Renal cortical epithelial cell (primary cell): ENCODE measurements at regions not wholly inside any gene's neighbourhood (a gene's known extent, or its start where the extent isn't known, plus 50 kb on each side); places are given as distances from the start of the nearest gene placed in this dataset.
A peak's percentile ranks its signal among the peaks of the same experiment; 100 is the strongest.

Source experiments
- DNase-seq: peaks from one replicate; pipeline ENCODE4 v3.0.0-alpha.2; 2011; ENCODE audit warnings: low read depth

DNA sequence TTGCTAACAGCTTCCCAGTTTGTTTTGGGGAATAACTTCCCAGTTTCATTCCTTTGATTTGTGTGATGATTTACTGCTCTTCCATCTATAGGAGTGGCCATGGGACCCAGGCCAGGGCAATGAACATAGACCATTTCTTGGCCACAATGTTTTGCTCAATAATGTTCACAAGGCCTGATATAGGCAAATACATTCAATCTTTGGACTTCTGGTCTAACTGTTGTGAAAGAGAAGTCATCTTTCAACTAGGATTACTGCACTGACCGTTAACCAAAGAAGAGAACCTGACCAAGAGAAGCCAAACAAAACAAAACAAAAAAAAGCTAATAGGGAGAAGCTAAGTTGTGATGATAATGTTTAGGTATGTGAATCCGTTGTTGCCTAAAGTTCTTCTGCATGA is 221.8 kb upstream of the SUCLG2 start:
- DNase-seq: no peak

DNA sequence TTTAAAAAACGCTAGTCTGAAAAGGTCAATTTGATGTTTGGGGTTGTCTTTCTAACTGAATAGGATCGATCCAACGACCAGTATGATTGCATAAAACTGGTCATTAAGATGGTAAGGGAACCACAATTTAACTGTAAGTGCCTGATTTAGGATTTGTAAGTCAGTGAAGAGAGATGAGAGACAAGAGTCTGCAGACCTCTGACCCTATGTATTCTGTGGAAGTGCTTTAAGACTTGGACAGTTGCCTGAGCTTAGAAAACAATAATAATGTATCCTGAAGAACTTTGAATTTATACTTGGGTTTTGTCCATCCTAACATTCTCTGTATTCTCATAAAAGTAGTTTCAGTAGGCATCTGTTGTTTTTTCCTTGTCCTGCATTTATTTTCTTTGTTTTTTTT is 221.4 kb upstream of the SUCLG2 start:
- no peak for DNase-seq

DNA sequence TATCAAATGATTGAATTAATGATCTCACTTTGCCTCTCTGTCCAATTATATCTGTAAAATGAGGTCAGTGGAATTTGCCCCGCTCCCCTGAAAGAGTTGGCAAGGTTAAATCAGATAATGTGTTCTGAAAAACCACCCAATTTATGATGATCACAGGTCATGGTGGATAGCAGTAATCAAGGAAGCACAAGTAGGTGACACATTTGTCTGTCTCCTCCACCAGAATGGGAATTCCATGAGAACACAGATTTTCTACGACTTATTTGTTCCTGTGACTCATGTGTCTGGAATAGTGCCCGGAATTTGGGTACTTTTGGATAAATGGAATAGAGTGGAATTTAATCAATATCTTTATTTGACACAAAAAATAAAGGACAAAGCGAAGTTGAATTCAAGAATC is 220.9 kb upstream of the SUCLG2 start:
- DNase-seq: peak; percentile 8

DNA sequence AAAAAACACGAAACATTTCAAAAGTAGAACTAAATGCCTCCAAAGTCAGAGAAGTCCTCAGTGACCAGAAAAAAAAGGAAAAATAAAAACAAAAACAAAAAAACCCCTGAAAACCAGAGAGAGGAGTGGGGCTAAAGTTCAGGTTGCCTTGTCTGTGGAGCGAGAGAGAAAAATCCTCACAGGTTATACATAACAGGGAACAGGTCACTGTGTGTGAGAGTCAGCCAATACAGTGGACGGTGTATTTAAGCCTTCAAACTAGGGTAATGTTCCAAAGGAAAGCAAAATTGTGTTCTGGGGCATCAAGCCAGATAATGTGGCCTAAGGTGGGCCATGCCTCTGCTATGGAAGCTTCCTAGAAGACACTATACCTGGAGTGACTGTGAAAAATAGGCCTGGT is 216.1 kb upstream of the SUCLG2 start:
- DNase-seq: no peak

DNA sequence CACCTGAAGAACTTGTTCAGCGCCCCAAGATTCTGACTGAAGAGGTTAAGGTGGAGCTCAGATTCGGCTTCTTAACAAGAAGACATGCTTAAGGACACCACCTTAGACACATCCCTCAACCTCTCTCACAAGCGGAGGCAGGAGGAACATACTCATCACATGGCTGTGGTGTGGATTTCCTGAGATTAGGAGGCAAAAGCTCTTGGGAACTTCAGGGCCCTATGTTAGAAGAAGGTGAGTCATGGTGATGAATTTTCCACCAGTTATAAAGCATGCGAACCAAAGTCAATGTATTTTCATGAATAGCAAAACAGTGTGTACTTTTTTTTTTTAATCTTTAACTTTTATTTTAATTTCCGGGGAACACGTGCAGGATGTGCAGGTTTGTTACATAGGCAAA is 212.2 kb upstream of the SUCLG2 start:
- DNase-seq: no peak

DNA sequence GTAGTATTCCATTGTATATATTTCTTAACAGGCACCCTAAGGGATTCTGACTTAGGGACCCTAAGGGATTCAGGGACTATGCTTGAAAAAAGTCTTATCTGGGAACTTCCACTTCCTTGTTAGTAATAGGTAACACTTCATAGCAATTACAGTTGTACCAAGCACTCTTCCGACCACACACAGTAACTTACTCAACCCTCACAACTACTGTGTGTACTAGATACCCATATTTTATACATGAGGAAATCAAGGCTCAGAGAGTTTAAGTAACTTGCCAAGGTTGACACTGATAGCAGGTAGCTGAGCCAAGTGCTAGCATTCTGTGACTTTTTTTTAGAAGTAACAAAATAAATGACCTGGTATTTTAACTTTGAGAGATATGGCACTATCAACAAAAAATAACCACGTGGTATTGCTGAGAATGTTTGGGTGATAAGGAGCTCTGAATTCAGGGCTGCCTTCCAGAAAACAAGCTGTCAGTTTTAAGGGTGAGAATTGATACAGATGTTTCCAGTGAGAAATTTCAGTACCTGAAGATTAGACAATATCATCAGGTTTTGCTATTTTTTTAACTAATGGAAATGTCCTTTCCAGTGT is 210.3 kb upstream of the SUCLG2 start:
- DNase-seq: no peak

DNA sequence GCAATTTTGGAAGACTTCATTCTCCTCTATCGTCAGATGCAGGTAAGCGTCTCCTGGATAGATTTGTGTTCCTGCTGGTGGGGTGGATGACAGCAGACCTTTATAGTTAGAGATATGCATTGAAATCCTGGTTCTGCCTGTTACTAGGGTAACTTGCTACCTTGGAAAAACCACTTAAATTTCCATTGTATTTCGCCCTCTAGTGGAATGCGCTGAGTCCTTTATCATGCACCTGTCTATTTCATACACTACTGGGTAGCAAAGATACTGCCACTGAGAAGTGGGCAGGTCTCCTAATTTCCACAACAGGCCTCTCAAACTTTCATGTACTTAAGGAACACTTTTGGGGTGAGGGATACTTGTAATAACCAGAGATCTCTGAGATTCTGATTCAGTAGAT is 209.5 kb upstream of the SUCLG2 start:
- DNase-seq: peak; percentile 13

DNA sequence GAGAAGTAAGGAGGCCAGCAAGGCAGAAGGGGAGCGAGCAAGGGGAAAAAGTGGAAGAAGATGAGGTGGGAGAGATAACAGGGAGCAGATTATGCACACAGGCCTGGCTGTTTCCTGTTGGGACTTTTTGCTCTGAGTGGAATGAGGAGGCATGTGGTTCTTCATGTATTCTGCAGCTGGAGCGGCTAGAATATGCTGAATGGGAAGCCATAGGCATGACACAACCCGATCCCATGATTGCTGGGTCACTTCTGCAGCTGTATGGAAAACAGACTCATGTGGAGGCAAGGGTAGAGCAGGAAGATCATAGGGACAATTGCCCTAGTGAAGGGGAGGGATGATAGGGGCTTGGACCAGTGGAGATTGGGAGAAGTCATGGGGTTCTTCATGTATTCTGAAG is 206.0 kb upstream of the SUCLG2 start:
- no peak for DNase-seq

DNA sequence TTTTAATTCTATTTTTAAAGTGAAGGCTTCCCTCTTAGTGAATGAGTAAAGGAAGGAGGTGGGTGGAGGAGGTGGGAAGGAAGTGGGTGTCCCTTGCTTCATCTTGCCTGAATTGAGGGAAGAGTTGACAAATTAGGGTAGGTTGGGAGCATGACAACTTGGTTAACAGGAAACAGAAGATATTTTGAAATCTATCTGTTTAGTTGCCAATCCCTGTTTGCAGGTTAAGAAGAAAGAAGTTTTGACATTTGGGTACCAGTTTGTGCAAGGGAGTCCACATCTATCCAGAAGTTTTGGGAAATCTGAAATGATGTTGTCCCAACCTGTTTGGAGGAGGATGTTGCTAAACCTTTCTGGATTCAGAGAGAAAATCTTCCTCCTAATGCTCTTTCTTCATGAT is 204.1 kb upstream of the SUCLG2 start:
- DNase-seq: no peak

DNA sequence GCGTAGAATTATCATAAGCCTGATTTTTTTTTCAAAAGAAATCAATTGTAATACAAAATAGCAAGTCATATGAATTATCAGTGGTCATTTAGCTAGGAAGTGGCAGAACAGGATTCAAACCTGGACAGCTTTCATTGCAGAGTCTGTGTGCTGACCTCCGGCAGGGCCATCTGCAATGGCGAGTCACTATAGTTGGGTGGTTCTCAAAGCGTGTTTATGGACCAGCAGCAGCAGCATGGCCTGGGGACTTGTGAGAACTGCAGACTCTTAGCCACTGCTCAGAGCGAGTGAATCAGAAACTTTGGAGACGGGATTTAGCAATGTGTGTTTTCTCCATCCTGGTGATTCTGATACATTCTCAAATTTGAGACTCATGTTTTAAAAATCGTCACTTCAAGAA is 202.3 kb upstream of the SUCLG2 start:
- no peak for DNase-seq

DNA sequence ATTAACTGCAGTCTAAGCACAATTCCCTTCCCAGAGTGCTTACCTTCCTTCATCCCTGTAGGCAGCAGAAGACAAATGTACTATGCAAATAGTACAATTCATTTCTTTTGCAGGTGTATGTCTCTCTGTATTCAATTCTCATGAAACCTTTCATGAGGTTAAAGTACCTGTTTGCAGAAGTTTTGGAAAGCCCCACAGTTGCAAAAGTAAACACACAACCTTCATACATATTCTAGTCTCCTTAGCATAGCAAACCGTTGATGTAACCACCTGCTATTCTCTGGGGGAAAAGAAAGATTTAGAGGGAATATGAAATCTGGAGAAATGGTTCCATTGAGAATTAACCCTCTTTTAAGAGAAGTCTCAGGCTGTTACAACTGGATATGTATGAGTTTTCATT is 200.3 kb upstream of the SUCLG2 start:
- no peak for DNase-seq

DNA sequence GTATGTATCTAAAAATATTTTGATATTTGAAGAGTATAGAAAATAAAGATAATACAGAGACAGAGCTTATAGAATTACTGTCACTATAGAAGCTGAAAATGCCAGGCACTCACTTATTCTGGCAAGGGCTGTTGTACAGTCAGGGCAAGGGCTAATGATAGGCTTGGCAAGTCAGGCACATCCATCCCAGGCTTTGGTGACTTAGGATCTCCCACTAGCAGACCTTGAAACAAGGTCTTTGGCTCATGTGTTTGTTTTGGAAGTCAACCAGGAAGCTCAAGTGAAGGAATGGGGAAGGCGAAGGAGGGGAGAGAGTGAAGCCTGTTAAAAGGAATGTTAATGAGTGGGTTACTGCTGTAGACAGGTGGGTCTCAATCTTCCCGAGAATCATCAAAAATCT is 199.1 kb upstream of the SUCLG2 start:
- DNase-seq: peak; percentile 2

DNA sequence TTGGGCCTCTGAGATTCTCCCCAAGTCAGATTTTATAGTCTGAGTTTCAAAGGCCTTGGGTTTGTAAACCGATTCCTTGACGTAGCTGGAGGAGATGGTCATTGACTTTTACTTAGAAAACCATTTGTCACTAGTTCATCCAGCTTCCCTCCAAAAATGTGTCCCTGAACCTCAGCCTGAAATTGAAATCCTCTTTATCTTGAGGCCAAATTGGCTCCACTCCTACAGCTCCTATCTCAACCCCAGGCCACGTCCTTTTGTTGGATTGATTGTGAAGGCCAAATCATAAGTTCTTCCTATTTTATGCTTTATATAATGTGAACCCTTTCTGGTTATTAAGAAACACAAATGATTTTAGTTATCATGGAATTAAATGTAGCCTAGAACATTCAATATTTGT is 193.9 kb upstream of the SUCLG2 start:
- no peak for DNase-seq

DNA sequence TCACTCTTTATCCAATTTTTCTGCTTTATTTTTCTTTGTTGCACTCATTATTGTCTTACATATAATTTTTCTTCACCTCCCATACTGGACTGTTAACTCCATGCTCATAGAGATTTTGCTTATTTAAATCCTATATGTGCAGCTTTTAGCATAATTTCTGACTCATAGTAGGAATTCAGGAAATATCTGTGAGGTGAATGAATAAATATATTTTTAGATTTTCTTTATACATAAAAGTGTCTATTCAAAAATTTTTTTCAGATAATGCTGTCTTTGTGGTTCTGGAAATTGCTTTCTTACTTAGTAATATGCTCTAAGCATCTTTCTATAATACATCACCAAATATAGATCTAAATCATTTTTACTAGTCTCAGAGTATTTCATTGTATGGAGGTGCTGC is 191.8 kb upstream of the SUCLG2 start:
- no peak for DNase-seq

DNA sequence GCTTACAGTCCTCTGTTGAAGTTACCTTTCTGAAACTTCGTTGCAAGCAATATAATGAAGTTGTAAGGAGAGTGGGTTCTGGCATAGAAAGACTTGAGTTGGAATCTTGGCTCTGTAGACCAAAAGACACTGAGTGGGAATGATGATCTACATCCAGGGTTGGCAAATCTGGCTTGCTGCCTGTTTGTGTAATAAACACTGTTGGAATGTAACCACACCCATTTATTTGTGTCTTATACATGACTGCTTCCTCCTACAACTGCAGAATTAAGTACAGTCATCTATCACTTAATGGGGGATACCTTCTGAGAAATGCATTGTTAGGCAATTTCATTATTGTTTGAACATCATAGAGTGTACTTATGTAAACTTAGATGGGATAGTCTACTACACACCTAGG is 178.4 kb upstream of the SUCLG2 start:
- DNase-seq: no peak

DNA sequence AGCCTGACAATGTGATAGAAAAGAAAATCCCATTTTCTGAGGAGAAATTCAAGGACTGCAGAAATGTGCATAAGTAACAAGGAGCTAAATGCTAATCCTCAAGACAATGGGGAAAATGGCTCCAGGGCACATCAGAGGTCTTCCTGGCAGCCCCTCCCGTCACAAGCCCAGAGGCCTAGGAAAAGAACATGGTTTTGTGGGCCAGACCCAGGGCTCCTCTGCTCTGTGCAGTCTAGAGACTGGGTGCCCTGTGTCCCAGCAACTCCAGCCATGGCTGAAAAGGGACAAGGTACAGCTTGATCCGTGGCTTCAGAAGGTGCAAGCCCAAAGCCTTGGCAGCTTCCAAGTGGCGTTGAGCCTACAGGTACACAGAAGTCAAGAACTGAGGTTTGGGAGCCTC is 176.8 kb upstream of the SUCLG2 start:
- no peak for DNase-seq

DNA sequence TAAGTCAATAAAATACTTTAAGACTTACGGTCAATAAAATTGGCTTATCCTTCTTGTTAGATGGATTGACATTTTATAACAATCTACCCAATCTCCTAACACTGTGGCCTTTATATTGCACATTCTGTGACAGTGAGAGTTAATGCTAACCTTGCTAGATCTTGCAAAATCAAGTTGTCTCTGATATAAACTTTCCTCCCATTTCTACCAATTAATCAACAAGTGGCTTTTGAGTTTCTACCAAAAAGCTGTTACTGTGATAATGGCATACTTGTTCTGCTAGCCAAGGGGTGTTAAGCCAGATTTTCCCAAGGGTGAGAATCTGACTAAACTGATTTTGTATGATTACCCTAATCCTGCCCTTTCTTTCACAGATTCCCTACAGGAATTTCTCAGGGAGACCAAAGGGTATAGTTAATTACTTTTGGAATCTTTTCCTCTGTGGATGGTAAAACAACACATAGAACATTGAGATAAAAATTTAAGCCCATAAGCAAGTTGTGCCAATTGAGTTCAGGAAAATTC is 174.1 kb upstream of the SUCLG2 start:
- no peak for DNase-seq

DNA sequence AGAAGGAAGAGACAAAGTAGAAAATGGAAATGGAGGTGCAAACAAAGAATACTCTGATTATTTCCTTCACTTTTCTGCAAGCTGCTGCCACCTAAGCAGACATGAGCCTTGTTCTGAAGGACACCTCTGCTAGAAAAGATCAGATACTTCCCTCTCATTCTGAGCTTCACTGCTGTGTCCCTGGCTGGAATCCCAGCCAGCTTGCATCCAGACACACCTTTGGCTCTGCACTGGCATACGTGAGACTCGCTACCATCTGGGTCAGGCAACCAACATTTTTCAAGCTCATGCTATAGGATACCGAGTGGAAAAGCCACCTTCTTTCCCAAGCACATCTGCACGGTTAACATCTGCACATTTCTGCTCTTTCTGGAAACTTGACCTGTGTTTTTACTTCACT is 166.7 kb upstream of the SUCLG2 start:
- no peak for DNase-seq

DNA sequence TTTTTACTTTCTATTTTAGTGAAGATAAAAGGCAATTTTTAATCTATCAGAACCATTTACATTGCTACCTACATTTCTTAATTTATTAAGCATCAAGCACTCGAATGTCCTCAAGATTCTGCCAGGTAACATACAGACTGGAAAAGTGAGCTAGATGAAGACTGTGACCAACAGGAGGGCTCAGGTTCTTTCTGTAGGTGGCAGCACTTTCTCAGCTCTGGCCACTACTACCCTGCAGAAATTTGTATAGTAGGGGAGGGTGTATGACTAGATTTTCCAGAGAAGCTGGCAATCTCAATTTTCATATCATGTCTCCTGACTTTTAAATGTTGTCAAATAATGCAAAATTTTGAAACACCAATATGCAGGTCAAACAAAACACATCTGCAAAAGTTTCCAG is 165.0 kb upstream of the SUCLG2 start:
- DNase-seq: peak; percentile 7

DNA sequence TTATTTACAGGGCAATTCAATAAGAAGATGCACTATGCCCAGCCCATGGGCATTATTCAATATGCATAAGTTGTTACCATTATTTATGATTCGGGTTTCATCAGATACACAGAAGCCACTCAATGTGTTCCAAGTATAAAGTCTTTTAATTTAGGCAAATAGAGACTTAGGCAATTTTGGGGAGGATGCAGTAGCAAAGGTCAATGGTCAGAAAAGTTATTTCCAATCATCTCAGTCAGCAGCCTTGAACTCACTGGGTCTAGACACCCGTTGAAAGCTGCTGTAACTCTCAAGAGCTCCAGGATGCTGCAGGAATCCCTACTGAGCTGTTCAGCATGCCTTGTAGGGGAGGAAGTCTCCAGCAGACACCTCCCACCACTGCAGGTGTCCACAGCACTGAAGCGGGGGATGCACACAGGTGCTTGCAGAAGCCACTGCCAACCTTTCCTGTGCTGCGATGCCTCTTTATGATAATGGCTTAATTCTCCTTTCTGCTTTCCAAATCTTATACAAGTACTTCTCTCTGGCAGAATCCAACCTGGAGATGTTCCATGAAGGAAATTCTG is 155.0 kb upstream of the SUCLG2 start:
- DNase-seq: no peak

DNA sequence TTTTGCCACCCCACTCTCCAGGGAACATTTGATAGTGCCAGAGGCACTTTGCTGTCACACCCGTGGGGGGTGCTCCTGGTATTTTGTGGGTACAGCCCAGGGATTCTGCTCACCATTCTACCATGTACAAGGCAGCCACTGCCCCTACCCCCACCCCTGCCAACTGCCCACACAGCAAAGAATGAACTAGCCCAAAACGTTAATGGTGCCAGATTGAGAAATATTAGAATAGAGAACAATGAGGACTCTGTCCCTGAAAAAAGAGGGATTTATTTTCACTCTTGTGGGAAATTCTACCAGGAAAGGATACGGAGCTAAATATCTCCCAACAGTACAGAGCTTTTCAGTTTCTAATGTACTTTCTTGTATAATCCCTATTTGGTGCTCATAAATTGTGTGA is 154.5 kb upstream of the SUCLG2 start:
- DNase-seq: no peak

DNA sequence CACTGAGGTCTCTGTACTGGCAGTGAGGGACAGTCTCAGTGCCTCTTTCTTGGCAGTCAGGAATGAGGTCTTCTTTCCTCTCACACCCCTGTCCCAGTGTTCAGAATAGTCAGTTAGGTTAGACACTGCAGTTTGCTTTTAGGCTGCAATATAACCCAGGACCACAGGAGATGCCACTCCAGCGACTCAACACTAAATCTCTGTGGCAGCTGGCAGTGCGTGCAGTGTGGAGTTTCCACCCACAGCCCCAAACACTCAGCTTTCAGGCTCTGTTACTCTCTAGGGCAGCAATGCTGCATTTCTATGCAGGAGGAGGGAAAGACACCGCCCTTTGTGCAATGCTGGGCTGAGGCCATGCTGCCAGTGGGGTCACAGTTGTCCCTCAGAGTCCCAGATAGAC is 150.2 kb upstream of the SUCLG2 start:
- no peak for DNase-seq

DNA sequence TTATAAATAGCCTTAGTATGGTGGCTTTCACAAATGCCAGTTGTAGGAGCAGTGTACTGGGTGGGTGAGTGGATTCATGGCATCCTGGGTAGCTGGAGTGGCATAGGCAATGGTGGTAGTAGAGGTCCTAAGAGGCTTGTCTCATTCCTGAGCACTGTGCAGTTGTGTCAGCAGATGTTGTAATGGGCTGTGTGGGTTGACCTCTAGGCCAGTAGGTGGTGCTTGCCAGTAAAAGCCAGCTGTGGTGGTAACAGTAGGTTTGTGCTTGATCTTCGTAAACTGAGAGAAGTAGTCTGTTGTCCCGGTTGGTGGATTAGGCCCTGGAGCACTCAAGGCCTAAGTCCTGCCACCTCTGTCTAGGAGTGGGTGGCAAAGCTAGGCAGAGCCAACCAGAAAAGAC is 149.7 kb upstream of the SUCLG2 start:
- DNase-seq: peak; percentile 23

DNA sequence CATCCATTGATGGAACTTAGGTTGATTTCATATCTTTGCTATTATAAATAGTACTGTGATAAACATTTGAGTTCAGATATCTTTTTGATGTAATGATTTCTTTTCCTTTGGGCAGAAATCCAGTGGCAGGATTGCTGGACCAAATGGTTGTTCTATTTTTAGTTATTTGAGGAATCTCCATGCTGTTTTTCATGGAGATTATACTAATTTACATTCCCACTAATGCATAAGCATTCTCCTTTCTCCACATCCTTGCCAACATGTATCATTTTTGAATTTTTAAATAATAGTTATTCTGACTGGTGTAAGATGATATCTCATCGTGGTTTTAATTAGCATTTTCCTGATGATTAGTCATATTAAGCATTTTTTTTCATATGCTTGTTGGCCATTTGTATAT is 144.0 kb upstream of the SUCLG2 start:
- DNase-seq: no peak
